ENCODE measurements at regions not wholly inside any gene's neighbourhood (a gene's known extent, or its start where the extent isn't known, plus 50 kb on each side); places are given as distances from the start of the nearest gene placed in this dataset.

DNA sequence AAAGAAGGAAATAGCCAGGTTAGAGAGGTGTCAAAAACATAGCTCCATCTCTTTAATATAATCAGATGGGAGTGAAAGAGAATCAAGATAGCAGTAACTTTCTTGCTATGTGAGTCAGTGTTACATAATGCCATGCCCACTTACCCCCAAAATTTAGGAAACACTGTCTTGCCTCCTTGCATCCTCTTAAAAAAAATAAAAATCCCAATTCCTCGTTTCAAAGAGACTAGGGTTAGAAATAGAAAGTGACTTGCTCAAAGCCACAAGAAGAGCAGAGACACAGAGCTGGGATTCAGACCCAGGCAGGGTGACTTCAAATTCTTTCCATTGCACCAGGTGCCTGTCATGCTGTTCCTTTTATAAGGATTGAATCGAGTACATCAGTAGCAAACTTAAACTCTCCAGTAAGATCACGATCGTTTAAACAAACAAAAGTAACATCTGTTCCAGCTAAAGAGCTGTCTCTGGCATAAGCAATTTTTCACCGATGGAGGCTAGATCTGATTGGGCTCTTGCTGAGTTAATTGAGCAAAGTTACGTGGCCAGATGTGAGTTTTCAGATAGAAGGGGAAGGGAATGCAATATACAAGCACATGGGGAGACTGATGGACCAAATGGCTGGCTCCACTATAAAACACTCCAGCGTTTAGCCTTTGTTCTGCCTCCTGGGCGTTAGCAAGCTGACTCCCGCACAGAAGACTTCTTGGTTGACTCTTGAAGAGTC lies 176.9 kb downstream of the PALM2AKAP2 start:
- TF ChIP-seq, protein P1, sequence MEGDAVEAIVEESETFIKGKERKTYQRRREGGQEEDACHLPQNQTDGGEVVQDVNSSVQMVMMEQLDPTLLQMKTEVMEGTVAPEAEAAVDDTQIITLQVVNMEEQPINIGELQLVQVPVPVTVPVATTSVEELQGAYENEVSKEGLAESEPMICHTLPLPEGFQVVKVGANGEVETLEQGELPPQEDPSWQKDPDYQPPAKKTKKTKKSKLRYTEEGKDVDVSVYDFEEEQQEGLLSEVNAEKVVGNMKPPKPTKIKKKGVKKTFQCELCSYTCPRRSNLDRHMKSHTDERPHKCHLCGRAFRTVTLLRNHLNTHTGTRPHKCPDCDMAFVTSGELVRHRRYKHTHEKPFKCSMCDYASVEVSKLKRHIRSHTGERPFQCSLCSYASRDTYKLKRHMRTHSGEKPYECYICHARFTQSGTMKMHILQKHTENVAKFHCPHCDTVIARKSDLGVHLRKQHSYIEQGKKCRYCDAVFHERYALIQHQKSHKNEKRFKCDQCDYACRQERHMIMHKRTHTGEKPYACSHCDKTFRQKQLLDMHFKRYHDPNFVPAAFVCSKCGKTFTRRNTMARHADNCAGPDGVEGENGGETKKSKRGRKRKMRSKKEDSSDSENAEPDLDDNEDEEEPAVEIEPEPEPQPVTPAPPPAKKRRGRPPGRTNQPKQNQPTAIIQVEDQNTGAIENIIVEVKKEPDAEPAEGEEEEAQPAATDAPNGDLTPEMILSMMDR (IDR thresholded peaks at IDR 0.05) = no peak
- no peak for TF ChIP-seq POLR2A (IDR thresholded peaks at IDR 0.05)
- TF ChIP-seq POLR2AphosphoS5 (IDR thresholded peaks at IDR 0.05) = no peak
- TF ChIP-seq EP300 (IDR thresholded peaks at IDR 0.05) = no peak
